ENCODE measurements at regions not wholly inside any gene's neighbourhood (a gene's known extent, or its start where the extent isn't known, plus 50 kb on each side); places are given as distances from the start of the nearest gene placed in this dataset.

GRCh38 chr1:118335331-118335732, 150.3 kb upstream of the SPAG17 start:
- TF ChIP-seq CTCF (IDR thresholded peaks at IDR 0.05; ENCODE audit: poor library complexity) (no peak), EZH2 (IDR thresholded peaks at IDR 0.05; ENCODE audit: borderline replicate concordance) (no peak), EZH2phosphoT487 (IDR thresholded peaks at IDR 0.05; ENCODE audit: low read depth, severe bottlenecking, unreplicated experiment) (no peak)

All from hepatocyte (in vitro differentiated cells).